AG20443 (cell line): ENCODE measurements at regions not wholly inside any gene's neighbourhood (a gene's known extent, or its start where the extent isn't known, plus 50 kb on each side); places are given as distances from the start of the nearest gene placed in this dataset.

Source experiments
- DNase-seq: peaks from one replicate; pipeline ENCODE4 v3.0.0; 2012; ENCODE audit warnings: low spot score, mixed read lengths

DNA sequence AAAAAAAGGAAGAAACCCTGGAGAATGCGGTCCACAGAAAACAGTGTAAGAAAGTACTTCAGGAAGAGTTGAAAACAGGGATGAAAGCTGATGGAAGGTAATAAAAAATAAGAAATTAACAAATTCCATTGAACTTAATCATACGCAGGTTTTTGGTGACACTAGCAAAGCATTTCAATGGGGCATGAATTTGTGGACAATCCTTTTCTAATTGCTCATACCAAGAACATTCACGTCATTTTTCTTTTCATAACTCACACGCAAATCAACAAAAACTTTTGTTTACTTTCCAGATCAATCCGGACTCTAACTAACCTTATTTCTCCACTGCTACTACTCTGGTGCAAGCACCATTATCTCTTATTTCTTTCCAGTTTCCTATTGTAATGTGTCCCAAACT, 1195.0 kb downstream of the SLITRK5 start:
- DNase-seq = no peak

DNA sequence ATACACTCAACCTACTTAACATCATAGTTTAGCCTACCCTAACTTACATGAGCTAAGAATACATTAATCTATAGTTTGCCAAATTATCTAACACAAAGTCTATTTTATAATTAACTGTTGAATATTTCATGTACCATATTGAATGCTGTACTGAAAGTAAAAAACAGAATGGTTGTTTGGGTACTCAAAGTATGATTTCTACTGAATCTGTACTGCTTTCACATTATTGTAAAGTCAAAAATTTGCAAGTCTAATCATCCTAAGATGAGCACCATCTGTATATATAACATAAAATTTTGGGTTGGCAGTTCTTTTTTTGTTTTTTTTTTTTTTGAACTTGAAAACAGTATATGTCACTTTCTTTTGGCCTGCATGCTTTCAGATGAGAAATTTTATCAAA, 1212.6 kb downstream of the SLITRK5 start:
- no peak for DNase-seq

DNA sequence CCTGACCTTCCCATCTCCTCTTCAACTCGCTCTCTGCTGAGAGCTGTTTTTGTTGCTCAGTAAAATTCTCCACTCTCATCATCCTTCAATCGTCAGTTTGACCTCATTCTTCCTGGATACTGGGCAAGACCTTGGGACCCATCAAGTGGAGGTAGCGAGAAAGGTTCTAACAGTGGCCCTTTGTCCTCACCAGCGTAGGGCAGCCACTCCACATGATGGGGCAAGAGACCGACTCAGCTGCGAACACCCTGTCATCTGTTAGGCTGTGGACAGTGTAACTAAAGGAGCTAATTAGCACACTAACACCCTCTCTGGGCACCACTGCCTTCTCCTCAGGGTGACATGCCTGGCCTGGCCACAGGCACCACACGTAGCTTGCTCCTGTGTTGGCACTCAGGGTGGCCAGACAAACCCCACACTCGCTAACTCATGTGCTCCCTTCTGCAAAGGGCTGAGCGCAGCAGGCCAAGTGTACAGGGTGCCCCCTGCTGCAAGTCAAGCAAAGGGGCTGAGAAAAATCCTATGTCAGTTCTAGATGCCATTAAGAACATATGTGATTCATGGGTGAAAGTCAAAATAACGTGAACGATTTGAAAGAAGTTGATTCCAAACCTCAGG, 1216.0 kb downstream of the SLITRK5 start:
- DNase-seq = no peak

DNA sequence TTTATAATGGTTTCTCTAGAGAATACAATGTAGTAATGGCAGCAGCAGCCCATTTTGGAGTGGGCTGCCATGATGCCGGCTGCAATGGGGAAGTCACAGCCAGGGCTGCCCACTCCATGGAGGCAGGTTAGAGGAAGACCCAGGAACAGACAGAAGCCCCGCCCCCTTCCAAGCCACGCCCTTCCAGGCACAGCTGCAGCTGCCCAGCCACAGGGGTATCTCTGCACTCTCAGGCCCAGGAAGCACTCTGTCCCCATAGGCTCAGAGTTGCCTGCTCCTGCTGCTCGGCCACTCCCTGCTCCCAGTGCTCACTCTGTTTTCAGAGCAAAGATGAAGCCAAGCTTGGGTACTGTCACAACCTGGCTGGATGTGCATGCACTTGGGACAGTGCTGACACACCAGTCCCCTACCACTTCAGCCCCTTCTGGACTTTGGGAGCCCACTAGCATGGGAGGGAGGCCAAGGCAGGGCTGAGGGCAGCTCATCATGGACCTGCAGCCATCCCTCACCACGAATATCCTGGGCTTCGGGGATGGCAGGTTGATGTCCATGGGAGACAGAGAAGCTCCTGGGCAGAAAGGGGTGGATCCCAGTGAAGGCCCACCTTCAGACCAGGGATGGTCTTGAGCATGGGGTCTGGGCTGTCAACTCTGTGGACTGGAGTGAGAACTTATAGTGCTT, 1224.2 kb downstream of the SLITRK5 start:
- no peak for DNase-seq

DNA sequence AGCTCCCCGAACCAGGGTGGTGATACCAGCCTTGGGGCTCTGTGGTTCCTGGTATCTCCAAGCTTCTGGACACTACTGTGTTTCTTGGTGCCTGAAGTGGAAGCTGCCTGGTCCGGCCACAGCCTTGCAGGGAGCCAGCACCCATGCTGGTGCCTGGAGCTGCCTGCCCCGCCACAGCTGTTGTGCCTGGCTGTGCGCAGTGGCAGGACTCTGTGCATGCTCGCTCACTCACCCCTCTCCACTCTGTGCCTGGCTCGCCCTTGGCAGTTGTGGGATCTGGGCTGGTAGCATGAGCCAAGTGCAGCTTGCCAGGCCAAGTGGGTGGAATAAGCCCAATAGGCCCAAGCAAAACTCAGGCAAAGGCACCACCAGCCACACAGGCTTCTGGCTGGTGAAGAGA, 1225.3 kb downstream of the SLITRK5 start:
- DNase-seq = no peak

DNA sequence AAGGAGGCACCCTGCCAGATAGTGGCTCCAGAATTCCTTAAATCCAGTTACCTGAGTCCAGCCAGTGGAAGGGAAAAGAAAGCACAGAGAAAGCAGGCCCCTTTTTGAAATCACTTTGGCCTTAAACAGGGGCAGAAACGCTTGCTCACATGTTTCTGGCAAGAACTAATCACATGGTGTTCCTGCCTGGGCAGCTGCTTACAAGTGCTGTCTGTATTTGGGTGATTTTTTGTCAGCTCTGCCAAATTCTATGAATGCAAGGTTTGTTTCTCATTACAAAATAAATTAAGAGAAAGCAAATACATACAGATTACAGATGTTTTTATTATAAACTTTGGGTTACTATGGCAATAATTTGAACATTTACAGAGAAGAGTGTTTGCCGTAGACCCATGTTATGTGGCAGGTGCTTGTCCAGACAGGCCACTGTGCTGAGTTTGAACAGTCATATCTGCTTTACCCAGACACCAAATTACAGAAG, 1237.8 kb downstream of the SLITRK5 start:
- DNase-seq = no peak

DNA sequence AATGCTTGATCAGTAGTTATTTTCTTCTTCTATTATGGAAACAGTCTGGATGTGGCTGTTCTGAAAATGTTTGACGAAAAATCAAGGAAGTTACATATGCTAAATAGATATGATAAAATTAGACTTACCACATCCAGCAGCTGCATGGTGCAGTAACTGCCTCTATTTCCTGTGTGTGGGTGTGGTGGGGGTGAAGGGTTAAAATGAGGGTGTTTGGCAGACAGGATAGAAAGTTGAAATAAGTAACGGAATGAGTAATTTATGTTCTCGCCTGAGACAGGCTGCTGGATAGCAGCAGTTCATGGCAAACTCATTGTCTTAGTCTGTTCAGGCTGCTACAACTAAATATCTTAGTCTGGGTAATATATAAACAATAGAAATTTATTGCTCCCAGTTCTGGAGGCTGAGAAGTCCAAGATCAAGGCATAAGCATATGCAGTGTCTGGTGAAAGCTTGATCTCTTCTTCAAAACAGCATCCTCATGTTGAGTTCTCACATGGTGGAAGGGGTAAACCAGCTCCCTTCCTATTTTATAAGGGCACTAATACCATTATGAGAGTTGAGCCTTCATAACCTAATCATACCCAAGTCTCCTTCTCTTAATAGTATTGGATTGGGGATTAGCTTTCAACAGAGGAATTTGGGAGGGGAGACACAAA, 1248.9 kb downstream of the SLITRK5 start:
- no peak for DNase-seq

DNA sequence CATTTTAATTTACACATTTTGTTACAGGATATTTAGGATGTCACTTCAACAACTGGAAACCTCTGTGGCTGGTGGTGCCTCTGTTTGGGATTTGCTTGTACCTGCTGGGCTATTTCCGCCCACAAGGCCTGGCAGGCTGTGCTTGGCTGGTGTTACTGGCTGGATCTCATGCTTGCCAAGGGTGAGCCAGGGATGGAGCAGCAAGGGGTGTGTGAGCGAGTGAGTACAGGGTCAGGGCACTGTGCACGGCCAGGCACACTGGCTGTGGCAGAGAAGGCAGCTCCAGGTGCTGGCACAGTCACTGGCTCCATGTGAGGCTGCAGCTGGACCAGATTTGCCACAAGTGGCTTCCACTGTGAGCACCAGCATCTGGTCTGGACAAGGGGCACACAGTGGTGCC, 1254.8 kb downstream of the SLITRK5 start:
- no peak for DNase-seq

DNA sequence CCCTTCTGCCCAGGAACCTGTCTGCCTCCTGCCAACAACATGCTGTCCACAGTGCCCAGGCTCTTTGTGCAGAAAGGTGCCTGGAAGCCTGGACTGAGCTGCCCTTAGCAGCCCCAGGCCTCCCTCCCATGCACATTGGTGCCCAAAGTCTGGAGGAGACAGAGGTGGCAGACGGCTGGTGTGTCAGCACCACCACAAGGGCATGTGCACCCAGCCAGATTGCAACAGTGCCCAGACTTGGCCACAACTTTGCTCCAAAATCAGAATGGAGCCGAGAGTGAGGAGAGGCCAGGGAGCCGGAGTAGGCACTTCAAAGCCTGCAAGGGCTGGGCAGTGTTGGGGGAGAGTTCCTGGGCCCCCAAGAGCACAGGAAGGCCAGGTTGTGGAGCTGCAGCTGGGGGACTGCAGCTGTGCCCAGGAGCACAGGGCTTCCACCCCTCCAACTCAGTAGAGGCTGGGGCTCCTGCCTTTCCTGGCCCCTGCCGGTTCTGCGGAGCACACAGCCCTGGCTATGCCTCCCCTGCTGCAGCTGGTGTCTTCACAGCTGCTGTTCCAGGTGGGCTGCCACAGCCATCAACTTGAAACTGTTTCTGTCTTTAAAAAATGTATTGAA, 1255.8 kb downstream of the SLITRK5 start:
- DNase-seq = no peak

DNA sequence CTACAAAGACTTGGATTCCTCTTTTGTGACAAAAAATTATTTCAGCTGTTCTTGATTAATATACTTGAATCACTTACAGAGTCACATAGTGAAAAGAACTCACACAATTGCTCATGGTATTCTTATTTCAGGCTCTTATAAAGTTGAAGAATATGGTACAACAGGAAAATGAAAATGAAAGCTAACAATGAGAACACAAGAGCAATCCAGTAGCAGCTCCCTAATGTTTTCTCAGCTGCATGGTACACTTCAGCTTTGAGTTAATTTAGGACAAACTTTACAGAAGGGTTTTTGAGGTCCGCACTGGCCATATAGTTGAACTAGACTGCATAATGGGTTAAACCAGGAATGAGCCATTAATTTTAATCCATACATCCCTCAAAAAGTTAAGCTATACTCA, 1261.8 kb downstream of the SLITRK5 start:
- no peak for DNase-seq

DNA sequence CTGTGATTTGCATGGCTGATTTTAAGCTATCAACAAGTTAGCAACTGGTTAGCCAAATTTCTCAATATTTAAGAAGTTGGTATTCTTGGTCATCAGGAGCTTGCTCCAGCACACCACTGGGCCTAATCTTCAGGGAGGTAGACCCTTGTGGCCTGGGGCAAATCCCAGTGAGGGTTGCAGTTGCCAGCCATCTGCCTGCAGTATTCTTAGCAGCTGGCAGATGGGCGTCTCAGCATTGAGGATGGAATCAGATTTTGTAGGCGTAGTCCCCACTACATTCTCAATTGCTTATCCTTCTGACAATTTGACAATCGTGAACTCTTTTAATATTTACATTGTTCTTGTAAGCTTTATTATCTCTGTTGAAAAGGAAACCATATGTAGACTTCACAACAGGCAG, 1266.2 kb downstream of the SLITRK5 start:
- no peak for DNase-seq

DNA sequence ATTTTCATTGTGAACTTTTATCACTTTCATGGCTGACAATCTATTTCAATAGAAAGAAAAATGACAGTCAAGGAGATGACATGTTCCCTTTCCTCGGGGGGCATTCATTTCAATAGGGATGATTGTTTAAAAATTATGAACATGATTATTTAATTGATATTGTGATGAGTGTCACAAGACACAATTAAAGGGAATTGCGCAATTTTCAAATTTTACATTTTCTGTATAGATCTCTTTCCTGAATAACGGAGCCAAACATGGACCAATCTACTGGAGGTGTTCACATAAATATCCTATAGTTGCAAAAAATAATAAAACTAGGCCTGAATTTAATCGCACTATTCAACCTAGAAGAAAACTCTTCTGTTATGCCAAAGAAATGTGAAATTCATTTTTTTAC, 1274.6 kb downstream of the SLITRK5 start:
- DNase-seq = no peak

DNA sequence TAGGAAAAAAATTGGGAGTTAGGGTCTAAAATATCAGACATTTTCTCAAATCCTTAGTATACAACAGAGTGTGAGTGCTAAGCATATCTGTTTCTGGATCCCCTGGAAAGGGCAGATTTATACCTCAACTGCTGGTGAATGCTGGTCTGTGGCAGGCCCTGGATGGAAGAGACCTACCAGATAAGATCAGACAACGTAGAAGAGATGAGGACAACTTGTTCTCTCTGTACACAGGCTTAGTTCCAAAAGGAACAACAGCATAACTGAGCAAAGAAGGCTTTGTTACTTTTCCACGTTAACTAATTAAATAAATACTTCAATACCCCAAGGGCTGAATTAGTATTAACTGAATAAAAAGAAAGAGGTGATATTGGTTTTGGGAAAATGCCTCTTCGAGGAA, 1277.3 kb downstream of the SLITRK5 start:
- no peak for DNase-seq

DNA sequence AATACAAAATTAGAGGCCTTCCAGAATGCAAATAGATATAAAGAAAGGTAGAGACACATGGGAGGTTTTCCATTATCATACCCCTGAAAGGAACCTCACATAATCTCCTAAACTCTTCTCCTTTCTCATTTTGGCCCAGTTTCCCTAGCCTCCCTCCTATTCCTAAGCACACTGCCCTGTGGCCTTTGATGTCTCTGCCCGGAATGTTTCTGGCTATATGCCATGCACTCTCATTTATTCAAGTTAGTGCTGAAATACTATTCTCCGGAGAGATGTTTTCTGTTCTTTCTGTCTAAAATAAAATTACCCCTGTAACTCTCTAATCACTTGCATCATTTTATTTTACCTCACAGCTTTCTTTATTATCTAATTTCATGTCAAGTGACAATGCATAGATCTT, 1287.7 kb downstream of the SLITRK5 start:
- DNase-seq = no peak

DNA sequence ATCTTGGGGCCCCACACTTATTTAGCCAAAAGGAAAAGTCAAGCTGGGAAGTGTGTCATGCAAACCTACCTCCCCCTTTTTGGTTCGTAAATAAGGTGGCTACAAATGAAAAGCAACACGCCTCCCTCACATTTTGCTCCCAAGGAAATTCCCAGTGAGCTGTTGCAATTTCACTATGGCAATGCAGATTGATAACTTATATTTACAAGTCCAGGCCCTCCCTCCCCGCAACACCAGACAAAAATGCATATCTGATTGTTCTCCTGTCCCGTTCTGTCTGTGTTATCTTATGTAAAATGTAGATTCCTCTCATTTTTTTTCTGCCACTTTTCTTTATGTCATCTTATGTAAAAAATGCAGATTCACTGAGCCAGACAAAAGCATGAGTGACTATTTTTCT, 1305.3 kb downstream of the SLITRK5 start:
- DNase-seq = no peak

DNA sequence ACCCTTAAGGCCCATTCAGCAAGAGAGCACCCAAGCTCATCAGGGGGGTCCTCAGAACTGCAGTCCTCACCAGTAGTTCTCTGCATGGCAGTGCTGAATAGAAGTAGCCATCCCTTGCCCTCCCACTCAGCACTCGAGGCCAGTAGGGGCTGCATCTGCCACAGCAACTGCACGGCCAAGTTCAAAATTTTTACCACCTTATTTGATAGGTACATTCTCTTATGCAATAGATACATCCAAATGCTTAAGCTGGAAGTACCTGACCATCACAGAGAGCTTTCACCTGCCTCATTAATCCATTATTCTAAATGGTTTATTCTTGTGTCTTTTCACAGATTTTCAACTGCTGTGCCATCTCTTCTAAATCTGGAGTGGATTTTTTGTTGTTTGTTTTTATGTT, 1307.4 kb downstream of the SLITRK5 start:
- no peak for DNase-seq

DNA sequence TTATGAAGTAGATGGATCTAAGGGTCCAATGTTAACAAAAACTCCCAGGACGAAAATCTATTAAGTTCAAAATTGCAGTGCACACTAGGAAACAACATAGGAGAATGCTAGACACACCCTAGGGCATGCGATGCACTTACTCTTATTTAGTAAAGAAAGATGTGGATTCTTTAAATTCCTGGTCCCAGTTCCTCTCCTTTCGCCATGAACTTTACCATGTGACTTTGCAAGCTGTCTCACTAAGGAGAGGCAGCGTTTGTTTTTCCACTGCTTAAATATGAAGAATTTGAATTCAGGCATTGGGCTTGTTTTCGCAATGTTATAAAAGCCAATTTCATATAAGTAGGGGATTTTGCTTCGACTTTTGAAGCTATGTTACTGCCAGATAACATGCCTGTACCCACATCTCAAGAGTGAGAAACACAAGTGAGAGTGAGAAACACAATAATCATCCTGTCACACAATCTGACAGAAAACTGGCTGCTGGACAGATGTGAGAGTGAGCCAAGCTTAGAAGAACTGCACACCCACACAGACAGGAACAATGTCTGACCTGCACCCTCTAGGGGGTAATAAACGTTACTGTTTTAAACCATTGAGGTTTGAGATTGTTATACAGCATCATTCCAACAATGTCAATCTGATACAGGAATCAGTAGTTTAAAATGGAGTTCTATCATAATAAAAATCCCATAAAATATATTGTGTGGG, 1308.4 kb downstream of the SLITRK5 start:
- no peak for DNase-seq

DNA sequence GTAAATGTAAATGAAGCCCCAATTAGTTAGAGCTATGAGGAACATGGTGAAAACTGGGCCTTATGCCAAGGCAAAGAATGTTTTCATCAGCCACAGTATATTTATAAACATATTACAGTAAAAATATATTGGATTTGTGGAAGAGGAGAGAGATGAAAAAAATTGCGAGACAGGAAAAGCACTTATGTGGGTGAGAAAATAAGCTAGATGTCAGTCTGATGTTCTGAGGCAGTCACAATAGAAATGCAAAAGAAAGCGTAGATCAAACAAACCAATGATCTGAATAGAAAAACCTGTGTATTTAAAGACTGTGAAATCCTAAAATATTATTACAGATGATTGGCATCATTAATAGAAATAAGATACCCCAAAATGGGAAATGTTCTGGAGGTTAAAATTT, 1332.5 kb downstream of the SLITRK5 start:
- DNase-seq = no peak

DNA sequence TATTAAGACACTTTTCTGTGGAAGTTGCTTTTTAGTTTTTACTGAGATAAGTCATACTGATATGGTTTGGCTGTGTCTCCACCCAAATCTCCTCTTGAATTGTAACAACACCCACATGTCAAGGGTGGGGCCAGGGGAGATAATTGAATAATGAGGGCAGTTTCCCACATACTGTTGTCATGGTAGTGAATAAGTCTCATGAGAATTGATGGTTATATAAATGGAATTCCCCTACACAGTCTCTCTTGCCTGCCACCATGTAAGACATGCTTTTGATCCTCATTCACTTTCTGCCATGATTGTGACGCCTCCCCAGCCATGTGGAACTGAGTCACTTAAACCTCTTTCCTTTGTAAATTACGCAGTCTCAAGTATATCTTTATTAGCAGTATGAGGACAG, 1340.4 kb downstream of the SLITRK5 start:
- DNase-seq = no peak

DNA sequence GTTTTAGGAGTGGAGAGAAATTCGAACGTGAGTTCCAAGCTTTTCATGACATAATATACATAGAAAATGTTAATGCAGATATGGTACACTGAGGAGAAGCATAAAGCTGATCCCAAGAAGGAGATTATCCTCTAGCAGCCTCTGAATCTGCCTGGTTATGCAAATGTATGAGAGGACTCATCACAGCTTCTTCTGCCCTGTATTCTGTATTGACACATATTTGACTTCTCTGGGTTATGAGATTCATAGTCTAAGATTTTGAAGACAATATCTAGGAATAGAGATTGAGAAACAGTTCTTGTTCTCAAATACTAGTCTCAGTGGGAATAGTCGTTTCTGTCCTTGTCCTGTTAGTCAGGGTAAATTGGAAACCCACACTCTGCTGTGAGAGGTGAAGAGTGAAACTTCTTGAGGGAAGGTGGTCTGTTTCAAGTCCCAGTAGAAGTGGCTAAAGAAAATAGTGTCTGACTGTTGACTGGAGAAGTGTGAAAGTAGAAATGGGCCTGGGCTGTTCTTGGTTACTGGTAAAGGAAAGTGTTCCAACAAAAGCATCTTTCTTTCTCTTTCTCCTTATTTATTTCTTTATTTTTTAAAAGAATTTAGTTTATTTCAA, 1356.6 kb downstream of the SLITRK5 start:
- no peak for DNase-seq

DNA sequence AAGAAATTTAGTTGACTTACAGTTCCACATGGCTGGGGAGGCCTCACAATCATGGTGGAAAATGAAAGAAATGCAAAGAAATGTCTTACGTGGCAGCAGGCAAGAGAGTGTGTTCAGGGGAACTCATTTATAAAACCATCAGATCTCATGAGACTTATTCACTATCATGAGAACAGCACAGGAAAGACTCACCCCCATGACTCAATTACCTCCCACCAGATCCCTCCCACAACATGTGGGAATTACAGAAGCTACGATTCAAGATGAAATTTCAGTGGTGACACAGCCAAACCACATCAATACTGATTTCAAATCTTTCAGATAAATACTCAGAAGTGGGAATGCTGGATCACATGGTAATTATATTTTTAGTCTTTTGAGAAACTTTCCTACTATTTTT, 1357.9 kb downstream of the SLITRK5 start:
- no peak for DNase-seq

DNA sequence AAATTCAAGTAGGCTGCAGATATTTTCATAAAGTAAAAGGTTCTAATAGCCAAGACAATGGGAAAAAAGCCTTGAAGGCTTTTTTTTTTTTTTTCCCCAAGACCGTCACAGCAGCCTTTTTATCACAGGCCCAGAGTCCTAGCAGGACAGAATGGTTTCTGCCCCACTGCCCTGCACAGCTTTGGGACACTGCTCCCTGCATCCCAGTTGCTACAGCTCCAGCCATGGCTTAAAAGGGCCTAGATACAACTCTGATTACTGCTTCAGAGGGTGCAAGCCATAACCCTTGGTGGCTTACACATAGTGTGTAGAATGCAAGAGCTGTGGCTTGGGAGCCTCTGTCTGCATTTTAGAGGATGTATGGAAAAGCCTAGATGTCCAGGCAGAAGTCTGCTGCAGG, 1362.8 kb downstream of the SLITRK5 start:
- no peak for DNase-seq
